Globus pallidus (tissue), 1 donor: ENCODE measurements at regions not wholly inside any gene's neighbourhood (a gene's known extent, or its start where the extent isn't known, plus 50 kb on each side); places are given as distances from the start of the nearest gene placed in this dataset.

Experiments used
- DNase-seq: peaks from one replicate; pipeline ENCODE4 v3.0.0-alpha.2; 2015; ENCODE audit warnings: low spot score

GRCh38 chr14:26996246-26996645 is 398.4 kb upstream of the NOVA1 start:
- DNase-seq, result no peak

DNA sequence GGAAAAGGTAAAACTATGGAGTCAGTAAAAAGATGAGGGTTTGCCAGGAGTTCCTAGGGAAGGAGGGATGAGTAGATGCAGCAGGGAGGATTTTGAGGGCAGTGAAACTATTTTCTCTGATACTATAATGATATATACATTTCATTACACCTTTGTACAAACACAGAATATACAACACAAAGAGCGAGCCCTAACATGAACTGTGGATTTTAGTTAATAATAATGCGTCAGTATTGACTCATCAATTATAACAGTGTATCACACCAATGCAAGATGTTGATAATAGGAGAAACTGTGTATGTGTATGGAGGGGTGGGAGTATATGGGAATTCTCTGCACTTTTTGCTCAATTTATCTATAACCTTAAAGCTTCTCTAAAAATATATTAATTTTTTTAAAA is 404.3 kb upstream of the NOVA1 start:
- DNase-seq, result no peak

- DNase-seq, result no peak
Observed at GRCh38 chr14:27006570-27006969, 408.7 kb upstream of the NOVA1 start.

GRCh38 chr14:27008187-27008586 is 410.4 kb upstream of the NOVA1 start:
- no peak for DNase-seq

DNA sequence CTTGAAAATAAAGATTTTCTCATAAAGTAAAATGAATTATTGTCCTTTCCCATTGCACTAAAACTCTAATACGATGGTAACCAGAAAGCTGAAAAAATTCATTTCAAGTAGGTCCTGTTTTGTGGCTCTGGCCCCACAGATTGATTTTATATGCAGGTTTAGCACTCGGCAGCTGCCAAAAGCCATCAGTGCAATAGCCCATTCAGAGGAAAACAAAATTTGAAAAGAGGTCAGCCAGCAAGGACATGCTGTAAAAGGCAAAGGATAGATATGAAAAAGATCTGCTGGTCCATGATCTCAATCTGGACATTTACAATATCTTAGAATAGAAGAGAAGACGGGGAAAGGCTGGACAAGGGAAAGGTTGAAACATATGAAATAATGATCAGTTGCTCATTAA is 414.8 kb upstream of the NOVA1 start:
- no peak for DNase-seq

- DNase-seq, result no peak
Observed at GRCh38 chr14:27013678-27014077, 415.8 kb upstream of the NOVA1 start.

DNA sequence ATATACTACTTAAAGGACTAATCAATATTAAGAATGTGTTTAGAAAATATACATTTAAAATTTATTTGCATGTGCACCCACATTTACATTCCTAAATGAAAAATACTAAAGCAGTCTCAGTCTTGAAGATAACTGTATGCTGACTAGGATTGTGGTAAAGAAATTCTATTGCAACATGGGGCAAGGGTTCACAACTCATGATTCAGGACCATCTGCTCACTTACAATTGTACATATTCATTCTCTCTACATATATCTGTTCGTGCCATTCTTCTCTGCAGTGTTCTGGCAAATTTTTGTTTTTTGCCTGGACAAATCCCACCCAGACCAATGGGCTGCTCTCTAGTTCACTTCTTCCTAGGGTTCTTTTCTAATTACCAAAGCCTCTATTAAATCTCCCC is 417.2 kb upstream of the NOVA1 start:
- no peak for DNase-seq

DNA sequence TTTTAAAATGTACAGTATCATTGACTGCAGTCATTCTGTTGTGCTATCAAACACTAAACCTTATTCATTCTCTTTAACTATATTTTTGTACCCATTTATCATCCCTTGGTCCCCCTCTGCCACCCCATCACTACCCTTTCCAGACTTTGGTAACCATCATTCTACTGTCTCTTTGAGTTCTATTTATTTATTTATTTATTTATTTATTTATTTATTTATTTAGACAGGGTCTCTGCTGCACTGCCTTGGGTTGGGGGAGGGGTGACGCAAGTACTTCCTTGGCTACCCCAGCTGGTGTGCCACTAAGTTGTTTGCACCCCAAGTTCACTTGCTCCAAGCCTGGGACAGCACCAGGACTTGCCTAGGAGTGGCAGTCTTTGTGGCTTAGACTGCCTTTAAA is 427.8 kb upstream of the NOVA1 start:
- no peak for DNase-seq

- no peak for DNase-seq
Observed at GRCh38 chr14:27026097-27026496, 428.3 kb upstream of the NOVA1 start.

DNA sequence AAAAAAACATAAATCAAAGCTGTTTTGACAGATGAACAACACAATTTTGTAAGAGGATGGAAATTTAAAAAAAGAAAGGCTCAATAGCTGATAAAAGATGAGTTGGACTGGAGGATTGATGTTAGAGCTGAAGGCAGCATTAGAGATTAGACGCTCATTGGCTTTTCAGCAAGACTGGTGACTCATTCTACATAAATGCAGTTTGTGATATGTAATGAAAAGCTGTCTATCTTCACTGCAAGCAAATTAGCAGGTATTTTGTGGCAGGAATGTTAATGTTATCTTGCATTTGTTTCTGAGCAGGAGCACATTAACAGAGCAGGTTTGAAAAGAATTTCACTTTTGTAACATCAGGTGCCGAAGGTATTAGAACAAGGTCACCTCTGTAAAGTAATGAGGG is 442.7 kb upstream of the NOVA1 start:
- no peak for DNase-seq

DNA sequence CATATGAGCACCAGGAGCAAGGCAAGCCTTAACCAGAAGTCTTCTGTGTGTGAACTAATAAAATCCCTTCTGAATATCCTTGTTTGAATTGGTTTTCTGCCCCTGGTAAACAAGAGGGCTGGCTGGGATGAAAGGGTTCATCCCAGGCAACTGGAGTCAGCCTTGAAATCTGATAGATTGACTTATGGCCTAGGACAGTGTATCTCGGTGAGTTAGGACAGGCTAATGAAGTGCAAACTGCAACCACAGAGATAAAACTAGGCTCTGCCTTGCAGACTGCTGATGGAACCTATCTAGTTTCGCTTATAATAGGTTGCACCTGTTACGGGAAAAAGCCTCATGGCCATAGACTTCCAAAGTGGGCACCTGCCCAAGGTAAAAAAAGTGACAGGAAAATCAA is 451.9 kb upstream of the NOVA1 start:
- DNase-seq, result no peak

DNA sequence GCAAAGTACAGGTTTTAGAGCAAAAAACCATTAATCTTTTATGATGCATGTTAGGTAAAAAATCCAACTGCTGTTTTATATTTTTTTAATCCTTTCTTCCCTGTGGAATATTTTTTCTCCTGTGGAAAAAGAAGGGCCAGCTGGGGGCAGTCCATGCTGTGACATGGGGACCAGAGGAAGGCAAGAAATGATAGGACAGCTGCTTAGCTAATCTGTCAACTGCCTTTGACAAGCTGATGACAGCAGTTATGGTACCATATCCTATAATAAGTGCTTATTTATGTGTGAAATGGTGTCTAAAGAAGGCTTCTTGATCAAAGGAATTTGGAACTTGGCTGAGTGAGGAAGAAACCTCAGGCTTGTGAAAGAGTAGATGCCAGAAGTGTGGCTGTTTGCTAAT is 452.4 kb upstream of the NOVA1 start:
- no peak for DNase-seq

GRCh38 chr14:27056586-27056985 is 458.8 kb upstream of the NOVA1 start:
- no peak for DNase-seq

DNA sequence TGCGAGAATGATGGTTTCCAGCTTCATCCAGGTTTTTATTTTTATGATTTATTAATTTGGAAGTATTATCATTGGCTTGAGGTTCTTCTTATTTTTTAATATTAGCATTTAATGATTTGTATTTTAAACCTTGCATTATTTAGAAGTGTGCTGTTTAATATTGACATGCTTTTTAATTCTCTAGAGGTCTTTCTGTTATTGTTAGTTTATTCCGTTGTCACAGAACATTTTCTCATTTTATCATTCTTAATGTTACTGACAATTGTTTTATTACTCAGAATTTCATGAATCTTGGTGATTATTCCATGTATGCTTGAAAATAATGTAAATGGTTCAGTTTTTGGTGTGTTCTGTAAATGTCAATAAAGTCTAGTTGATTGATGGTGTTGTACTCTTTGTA is 463.5 kb upstream of the NOVA1 start:
- DNase-seq, result no peak

GRCh38 chr14:27063959-27064358 is 466.1 kb upstream of the NOVA1 start:
- DNase-seq, result no peak

DNA sequence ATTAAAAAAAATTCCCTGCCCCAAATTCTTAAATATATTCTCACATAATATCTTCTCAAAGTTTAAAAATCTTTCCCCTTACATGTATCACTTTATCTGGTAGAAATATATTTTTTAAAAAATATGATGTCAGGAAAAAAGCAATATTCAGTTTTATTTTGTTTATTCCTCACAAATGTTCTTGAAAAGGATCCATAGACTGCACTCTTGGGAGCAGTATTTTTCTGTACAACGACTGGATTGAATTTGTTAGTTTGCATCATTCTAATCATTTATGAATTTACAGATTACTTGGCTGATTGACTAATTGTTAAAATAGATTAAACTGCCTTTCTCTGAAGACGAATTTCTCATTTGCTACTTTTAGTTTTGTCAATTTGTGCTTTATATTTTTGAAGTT is 468.1 kb upstream of the NOVA1 start:
- DNase-seq, result no peak

- DNase-seq, result no peak
Observed at GRCh38 chr14:27067961-27068360, 470.1 kb upstream of the NOVA1 start.

DNA sequence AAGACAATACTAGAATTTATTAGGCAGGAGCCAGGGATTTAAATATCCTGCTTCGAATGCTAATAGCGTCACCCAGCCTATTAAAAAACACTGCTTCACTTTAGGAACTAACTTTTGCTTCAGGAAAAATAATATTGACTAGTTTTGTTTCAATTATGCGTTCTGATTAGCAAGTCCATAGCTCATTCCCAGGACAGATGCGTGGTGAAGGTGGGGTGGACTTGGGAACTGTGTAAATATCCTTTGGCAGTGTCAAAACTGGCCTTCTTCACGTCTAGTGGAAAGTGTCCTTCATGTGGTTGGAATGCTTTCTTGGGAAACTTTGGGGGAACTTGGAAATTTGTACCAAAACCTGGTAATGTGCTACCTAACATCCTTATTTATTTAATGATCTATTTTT is 474.8 kb upstream of the NOVA1 start:
- DNase-seq, result no peak

- no peak for DNase-seq
Observed at GRCh38 chr14:27075503-27075902, 477.7 kb upstream of the NOVA1 start.

- no peak for DNase-seq
Observed at GRCh38 chr14:27077214-27077613, 479.4 kb upstream of the NOVA1 start.

DNA sequence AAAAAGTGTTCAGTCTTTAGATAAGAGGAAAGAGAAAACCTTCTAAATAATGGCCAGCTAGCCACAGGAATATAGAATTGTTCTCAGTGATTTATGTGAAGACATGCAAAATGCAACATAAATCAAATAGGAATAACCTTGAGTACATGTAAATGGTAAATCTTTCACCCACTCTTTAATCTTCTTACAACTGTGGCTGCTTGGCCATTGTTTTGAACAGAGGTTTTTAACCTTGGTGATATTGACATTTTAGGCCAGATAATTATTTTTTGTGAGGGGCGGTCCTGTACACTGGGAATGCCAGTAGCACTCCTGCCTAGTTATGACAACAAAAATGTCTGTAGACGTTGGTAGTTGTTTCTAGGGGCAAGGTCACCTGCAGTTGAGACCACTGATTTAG is 479.9 kb upstream of the NOVA1 start:
- DNase-seq, result no peak

DNA sequence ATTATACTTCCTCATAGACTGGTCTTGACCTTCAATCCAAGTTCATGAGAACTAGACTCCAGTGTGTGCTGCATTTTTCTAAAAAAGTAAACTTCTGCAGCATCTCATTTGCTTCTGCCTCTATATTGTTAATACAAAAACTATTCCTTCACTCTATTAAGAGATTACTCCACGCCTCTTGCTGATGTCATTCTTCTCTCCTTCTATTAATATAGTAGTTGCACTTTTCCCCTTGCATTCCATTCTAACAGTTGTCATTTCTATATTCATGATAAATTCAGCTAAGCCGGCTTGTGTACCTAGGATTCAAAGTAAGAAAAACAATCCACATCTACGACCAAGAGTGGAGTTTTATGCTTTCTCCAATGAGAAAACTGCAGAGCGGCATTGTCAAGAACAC is 480.4 kb upstream of the NOVA1 start:
- DNase-seq, result no peak

DNA sequence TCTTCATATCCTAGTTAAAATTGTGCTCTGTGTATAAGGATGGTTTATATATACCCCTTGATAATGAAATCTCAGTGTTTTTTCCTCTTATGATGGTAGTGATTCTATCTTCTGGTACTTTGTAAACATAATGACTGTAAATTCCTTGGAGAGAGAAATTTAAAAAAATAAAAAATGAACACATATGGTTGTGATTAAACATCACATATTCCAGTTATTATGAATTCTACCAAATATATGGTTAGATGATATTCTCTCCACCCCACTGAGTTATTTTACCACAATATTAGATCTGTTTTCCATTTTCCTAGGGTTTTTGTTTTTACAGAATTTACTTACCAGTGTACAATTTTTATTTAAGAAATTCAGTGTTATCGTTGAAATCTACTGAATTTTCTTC is 481.9 kb upstream of the NOVA1 start:
- no peak for DNase-seq

GRCh38 chr14:27085500-27085899 is 487.7 kb upstream of the NOVA1 start:
- no peak for DNase-seq

- DNase-seq, result no peak
Observed at GRCh38 chr14:27090716-27091115, 492.9 kb upstream of the NOVA1 start.
